HG02981 (cell line): ENCODE measurements at regions not wholly inside any gene's neighbourhood (a gene's known extent, or its start where the extent isn't known, plus 50 kb on each side); places are given as distances from the start of the nearest gene placed in this dataset.
"Not testable (repeated sequence)": the region's sequence is repeated elsewhere in the genome, so short reads cannot be mapped to it uniquely, and the experiment has no call there.

Source experiments
- ATAC-seq: cut with Tn5 transposase; IDR thresholded peaks from one replicate; pipeline ENCODE4 v1.9.1; 2021; ENCODE audit warnings: mild to moderate bottlenecking, moderate library complexity; ENCODE audit not compliant: unreplicated experiment

DNA sequence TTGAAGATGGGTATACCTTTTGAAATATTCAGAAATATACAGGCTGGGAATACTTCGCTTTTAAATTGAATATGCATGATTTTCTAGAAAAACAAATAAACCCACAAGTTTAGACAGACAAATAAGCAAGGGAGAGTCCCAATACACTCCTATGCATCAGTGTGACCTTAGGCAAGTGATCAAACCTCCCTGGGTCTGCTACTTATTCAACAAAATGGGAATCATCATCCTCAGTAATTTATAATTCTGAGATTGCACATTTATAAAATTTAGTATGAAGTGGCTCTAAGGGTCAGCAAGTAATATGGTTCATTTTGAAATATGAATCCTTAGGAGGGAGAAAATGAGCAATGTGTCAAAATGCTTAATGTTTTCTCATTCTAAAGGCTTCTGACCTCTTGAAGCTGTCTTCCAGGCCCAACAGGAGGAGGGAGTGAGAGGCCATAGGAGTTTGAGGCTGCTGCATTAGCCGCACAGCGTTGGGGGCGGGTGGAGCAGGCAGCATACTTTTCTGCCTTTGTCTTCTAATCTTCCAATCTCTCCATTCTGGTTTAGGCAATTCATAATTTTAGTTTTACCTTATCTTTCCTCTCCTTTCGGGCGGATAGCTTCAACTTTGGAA is 155.1 kb downstream of the TRIB2 start:
- ATAC-seq: no peak

DNA sequence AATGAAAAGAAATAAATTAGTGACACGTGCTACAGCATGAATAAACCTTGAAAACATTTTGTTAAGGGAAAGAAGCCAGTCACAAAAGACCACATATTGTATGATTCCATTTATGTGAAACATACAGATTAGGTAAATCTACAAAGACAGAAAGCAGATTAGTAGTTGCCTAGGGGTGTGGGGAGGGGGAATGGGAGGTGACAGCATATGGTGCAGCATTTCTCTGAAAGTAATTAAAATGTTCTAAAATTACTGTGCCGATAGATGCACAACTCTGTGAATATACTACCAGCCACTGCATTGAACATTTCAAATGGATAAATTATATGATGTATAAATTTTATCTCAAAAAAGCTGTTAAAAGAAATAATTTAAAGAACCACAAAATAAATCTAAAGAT is 161.0 kb downstream of the TRIB2 start:
- no peak for ATAC-seq

DNA sequence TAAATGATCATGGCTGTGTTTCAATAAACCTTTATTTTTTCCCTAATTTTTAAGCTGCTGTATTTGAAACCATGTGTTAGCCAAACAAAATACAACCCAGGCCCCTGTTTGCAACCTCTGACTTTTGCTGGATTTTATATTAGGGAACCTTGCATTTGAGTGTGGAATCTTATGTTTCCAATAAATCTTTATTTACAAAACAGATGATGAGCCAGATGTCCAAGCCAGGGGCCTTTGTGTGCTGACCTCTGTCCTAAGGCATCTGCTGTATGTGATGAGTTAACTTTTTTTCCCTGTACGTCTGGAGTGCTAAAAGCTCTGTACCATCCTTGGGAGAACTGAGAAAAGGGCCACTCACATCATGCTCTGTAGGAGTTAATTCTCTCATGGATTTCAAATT is 162.9 kb downstream of the TRIB2 start:
- no peak for ATAC-seq

DNA sequence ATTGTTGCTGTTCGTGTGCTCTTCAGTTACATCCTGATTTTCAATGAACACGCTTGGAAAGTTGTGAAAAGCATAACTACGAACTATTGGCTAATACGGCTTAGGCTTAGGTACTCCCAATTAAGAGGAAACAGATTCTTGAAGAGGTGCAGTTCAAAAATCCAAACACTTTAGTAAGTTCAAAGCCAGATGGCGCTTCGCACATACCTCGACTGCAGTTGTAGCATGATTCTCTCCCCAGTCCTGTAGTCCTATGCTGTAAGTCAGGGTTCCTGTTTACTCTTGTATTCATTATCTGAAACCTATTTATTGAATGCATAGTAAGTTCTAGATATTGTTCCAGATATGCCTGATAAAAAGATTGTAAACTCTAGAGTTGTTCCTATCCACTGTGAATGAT is 165.2 kb downstream of the TRIB2 start:
- no peak for ATAC-seq

DNA sequence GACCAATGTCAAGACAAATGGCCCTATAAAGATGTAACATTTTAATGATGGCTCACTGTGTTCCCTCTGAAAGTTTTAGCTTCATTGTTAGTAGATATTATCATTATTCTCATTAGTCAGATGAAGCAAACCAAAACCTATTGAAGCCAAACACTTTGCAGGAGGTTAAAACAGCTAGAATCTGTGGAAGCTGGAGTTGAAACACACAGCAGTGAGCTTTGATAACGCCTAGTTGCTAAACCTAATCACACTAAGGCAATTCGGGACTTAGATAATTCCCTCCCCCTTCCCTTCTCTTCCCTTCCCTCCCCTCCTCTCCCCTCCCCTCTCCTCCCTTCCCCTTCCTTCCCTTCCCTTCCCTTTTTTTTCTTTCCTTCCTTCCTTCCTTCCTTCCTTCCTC is 165.7 kb downstream of the TRIB2 start:
- no peak for ATAC-seq

DNA sequence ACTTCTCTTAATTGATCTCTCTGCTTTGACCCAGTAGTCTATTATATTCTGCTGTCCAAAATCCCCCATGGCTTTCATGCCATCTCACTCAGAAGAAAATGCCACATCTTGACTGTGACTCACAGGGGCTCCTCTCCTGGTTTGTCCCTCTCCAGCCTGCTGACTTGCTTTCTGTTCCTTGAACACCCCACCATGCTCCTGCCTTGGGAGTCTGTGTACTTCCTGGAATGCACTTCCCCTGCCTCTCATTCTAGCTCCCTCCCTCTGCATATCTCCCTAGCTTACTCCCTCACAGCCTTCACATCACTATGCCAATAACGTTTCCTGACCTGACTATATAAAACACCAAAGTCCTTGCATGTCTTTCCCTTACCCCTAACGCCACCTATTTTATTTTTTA is 167.2 kb downstream of the TRIB2 start:
- no peak for ATAC-seq

DNA sequence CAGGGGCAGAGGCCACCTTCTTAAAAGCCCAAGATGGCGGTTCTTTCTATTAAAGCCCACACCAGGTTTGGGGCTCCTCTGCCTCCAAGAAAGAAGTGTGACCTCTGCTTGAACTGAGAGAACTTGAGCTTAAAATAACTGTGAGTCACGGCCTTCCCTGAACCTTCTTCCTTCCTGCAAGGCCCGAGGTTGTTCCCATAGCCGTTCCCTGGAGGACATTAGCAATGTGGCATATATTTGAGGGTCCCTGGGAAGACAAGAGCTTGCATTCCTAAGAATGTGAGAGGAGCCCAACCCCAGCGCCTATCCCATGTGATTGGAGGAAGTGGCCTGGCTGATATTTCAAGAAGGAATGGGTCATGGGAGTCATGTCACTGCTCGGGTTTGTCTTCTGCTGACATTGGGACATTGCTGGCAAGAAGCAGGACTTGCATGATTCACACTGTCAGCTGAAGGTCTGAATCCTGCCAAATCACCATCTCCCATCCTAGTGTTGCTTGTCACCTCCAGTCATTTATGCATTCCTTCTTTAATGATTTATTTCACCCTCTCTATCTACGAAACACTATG is 168.1 kb downstream of the TRIB2 start:
- ATAC-seq: no peak

DNA sequence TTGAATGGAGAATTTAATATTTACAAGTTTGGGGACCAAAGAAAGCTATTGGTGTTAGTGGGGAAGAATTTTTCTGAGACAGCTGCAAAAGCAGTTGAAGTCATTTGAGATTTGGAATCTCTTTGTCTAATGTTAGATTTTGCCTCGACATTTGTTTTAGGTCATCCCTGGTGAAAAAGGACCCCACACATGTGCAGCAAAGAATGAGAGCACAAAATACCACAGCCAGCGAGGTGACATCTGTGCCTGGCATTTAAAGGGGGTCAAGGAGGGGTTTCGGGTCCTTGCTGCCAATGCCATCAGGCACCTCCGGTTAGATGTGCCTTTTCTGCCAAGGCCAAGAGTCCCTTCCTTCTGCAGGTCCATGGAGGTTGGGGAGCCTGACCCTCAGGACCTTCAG is 173.3 kb downstream of the TRIB2 start:
- no peak for ATAC-seq

DNA sequence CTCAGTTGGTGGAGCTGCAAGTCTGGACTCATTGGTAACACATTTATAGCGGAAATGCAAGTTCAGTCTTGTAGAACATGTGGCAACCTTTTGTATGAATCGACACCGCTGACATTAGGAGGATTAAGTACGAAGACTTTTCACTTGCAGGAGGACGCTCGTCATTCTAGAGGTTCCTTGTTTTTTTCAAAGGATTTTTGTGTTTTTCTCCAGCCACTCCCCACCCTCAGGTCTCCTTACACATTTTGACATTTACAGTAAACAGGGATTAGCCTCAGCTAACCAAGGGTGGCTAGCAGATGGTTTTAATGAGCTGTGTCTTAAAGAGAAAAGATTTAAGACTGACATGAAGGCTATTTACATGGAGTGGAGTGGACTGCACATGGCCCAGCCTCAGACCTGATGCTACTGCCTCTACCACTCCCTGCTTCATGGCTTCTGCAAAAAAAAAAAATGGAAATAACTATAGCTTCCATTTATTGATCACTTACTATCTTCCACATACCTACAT is 173.8 kb downstream of the TRIB2 start:
- ATAC-seq: no peak

DNA sequence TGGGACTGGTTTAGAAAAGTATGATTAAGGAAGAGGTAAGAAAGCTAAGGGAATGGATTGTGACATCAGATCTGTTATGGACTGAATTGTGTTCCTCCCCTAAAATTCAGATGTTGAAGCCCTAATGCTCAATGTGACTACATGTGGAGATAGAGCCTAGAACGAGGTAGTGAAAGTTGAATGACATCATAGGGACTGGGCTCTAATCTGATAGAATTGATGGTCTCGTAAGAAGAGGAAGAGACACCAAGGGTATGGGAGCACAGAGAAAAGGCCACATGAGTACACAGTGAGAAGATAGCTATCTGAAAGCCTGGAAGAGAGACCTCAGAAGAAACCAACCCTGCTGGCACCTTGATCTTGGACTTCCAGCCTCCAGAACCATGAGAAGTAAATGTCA is 178.3 kb downstream of the TRIB2 start:
- ATAC-seq: no peak

DNA sequence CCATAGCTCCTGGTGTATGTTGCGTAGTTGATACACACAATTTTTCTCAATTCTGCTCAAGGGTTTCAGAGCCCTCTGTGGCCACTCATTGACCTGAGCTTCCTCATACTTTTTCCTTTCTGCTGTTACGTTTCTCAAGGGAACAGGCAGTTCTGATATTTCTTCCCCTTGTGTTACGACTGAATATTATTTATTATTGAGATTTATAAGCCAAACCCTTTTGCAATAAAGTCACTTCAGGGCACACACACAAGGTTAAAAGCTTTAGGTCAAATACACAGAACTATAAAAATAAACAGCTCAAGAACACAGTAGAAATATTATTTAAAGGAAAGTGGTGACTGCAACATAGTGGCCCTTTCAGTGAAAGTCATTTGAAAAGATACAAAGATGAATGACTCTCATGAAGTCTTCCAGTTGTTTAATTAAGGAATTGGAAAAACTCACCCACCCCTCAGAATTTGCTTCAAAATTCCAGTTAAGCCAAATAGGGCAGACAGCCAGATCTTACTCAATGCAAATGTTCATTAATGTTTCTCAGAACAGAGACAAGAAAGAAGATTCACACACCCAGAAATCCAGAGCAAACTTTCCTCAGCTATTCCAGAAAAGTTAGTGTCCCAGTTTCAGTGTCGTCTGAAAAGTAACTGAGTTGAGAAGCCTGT is 179.7 kb downstream of the TRIB2 start:
- no peak for ATAC-seq

DNA sequence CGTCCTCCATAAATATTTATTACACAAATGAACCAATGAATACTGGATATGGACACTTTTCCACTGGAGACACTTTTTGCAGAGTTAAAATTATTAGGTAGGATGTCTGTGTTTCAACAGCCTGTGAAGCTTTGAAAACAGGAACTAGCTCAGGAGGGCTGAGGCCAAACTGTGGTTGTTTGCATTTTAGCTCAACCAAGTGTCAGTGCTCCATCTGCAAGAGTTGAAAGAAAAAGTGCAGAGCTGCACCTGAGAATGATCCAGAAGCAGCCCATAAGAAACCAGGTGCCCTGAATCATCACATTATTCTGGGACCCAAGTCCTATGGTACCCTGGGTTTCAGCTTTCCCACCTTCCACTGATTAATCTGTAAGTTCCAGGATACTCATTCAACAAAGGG is 180.4 kb downstream of the TRIB2 start:
- ATAC-seq: no peak

DNA sequence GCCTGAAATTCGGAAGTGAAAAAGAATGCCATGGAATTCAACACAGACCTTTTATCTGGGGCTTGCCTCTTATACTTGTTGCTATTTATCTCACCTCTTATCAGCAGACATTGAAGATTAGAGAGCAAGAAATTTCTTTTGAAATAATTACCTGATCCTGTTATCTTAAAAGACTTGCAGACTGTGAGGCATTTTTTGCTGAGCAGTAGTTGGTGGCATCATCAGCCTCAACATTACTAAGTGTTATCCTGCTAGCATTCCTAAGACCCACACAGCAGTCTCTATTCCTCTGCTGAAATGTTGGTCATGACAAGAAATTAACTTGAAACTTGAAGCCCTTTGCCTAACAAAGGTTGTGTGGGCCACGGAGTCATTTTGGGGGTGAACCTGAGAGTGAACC is 186.5 kb downstream of the TRIB2 start:
- no peak for ATAC-seq

DNA sequence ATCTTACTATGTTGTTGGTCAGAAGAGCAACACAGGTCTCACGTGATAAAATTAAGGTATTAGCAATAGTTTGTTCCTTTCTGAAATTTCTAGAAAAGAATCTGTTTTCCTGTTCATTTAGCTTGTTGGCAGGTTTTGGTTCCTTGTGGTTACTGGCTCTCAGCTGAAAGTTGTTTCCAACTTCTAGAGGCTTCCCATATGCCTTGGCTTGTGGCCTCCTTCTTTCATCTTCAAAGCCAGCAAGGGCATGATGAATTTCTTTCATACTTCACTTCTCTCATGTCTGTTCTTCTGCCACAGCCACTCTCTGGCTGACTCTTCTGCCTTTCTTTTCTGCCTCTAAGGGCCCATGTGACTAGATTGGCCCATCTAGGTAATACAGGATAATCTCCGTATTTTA is 193.7 kb downstream of the TRIB2 start:
- no peak for ATAC-seq

DNA sequence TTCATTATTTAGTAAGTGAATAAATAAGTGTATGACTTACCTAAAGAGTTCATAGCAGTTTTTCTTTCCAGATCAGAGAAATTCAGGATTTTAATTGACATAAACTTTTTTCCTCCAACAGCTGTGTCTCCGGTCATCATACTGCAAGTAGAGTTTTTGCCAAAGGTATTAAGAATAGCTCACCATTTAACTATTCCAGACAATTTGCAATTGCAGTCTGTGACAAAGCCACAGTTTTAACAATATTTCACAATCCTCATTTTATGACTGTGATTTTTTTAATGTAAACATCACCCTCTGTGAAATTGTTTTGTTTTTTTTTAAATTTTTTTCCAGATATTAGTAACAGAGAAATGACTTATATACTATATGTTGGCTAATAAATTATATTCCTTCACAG is 199.1 kb downstream of the TRIB2 start:
- no peak for ATAC-seq

DNA sequence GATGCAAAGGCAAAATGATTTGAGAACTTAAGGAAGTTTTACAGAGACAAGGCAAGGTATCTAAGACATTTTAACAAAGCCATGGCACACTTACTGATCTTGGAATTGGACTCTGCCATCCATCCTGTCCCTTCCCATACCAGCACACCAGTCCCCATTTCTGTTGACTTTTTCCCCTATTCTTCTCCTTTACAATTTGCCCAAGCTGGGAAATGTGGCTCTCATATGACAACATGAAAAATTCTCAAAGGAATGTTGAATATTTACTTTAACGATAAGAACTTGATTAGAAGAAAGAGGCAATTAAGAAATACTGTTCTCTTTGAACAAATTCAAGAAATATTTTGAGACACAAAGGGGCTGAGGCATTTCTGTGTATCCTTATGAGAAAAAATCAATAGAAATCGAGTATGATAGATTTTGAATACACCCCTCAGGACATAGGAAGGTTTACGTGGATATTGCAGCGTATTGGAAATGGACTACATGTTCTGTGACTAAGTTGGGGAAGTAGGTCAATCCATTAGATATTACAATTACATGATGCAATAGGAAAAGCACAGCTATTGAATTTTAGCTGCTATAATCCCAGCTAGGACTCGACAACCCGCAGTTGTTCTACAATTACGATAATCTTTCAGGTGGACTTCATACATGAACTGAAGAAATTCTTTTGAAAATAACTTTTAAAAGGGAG is 201.6 kb downstream of the TRIB2 start:
- no peak for ATAC-seq

DNA sequence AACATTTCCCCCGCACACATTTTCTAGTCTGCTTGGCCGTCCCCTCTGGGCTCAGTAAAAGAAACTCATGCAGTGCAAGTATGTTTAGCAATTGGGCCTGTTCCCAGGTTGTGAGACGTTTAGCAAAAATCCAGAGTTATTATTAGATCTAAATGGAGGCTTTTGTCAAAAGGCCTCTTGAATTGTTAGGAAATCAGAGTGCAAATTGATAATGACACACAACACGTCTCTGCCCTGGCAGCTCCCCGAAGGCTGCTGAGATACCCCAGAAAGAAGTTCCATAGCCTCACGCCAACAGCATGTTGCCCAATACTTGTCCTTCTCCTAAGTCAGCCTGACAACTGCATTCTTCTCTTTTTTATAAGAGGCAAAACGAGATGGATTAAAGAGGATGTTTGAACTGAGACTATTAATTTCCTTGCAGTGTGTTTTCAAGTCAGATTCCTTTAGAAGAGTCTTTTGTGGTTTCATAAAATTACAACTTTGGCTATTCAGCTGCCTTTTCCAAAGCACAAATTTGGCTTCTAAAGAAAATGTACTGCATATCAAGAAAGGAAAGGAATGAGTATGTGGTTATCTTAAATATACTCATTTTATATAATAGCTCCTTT is 202.2 kb downstream of the TRIB2 start:
- ATAC-seq: no peak

DNA sequence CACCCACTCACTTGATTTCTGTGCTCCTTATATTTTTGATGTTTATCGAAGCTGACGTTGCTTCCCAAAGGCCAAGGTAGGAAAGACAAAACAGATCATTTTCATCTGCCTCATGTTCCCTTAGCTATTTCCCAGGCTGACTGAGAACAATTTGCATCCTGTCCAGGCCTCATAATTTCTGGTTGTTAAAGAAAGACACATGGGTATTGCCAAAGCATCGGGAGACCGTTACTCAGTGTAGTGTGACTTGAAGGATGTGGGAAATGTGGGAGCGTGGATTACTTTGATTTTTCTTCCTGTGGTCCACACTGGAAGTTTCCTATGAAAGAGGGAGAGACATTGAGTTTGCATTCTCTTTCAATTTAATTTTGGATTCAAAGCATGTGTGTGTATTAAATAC is 204.6 kb downstream of the TRIB2 start:
- no peak for ATAC-seq

DNA sequence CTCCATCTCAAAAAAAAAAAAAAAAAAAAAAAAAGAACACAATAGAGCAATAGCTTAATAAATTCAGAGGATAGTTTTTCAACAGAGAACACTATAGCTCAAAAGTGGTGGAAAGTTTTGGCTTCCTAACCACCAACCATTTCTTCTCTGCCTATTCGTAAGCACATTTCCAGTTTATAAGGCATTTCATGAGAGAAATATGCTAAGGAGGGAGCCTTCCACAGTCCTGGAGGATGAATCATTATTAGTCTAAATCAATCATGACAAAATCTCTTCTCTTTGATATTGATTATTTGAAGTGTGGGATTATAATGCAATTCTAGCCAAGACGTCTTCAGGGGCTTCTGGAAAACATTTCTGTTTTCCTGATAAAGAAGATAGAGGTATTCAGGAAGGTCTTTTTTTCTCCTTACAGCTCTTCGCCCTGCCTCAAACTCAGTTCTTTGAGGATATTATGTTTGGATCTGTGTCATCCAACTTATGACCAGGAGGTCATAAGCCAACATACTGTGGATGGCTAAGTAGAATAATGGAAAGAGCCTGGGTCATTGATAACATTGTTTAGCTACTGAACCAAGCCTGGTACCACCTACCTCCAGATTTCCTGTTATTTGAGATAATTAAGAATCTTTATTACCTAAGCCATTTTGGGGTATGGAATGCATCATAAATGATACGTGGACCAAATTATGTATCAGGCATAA is 207.3 kb downstream of the TRIB2 start:
- no peak for ATAC-seq

DNA sequence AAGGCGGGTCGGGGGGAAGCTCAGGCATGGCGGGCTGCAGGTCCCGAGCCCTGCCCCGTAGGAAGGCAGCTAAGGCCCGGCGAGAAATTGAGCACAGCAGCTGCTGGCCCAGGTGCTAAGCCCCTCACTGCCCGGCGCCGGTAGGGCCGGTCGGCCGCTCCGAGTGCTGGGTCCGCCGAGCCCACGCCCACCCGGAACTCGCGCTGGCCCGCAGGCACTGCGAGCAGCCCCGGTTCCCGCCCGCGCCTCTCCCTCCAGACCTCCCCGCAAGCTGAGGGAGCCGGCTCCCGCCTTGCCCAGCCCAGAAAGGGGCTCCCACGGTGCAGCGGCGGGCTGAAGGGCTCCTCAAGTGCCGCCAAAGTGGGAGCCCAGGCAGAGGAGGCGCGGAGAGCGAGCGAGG is 209.9 kb downstream of the TRIB2 start:
- ATAC-seq: not testable (repeated sequence)

DNA sequence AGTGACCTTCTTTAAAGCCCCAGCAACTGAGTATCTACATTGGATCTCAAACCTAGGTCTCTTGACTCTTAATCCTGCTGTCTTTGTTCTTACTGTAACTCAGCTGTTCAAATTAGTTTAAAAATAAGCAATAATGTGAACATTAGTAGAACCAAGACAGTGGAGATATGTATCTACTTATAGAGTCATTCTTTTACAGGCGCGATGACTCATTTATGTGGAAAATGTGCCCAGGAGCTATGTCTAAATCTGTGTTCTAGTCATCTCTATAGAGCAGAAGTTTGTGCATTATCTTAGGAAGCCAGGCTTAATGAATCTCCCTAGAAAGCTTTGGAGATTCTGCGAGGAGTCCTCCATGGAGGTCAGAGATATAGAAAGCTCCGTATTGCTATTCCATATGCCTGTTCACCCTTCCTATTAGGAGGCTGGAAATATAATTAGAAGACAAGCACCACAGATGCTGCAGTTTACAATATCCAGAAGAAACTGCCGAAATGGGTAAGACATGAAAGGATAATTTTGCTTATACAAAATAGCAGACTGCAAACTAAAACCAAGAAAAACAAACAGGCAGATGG is 211.6 kb downstream of the TRIB2 start:
- no peak for ATAC-seq
